Colonic mucosa (tissue), 4 donors: ENCODE measurements at regions not wholly inside any gene's neighbourhood (a gene's known extent, or its start where the extent isn't known, plus 50 kb on each side); places are given as distances from the start of the nearest gene placed in this dataset.

Experiments used
- DNase-seq: peaks from one replicate; pipeline ENCODE4 v3.0.0-alpha.2; 2020
- H3K27ac ChIP-seq: fragments of 200-600 bp; one replicate; pipeline ENCODE4 v1.8.0; 2021
- H3K27me3 ChIP-seq: fragments of 200-600 bp; one replicate; pipeline ENCODE4 v1.8.0; 2021
- H3K36me3 ChIP-seq: fragments of 200-600 bp; one replicate; pipeline ENCODE4 v1.8.0; 2021
- H3K4me1 ChIP-seq: fragments of 200-600 bp; one replicate; pipeline ENCODE4 v1.8.0; 2021; ENCODE audit warnings: mild to moderate bottlenecking
- H3K4me3 ChIP-seq: fragments of 200-600 bp; one replicate; pipeline ENCODE4 v1.8.0; 2021
- H3K9ac ChIP-seq, 2 donors: one replicate each; pipeline ENCODE4 v1.7.0; 2013; ENCODE audit warnings: control low read depth in 2 of 2, low read depth in 2 of 2, low read length in 2 of 2
- H3K9me3 ChIP-seq: fragments of 200-600 bp; one replicate; pipeline ENCODE4 v1.8.0; 2021
- intact Hi-C: fragments of 100-400 bp; cut with DNase I; formaldehyde crosslinking; loops from one replicate; pipeline ENCODE4 v1.14.1; 2022
- TF ChIP-seq, protein P1 (sequence below): fragments of 200-600 bp; IDR thresholded peaks from one replicate; pipeline ENCODE4 v1.8.0; 2022; ENCODE audit warnings: antibody characterized with exemption, mild to moderate bottlenecking
- donor health status: healthy.
- donor health status: DM: no; HTN: no; CAD: no.
- donor health status: DM: no; HTN: no; CAD: no.

DNA sequence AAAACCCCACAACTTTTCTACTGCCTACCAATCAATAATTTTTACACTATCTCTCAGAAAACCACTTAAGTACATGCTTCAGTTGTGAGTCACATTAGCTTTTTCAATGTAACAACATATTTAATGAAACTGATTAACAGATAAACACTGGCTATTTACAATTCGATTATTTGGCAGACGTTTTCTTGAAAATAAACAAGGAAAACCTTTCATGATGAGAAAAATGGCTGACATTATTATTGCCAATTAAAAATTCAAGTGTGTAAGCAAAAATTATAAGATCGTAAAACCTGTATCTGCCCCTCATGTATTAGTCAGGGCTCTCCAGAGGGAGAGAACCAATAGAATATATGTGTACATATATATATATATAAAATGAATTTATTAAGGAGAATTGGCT, 1555.5 kb upstream of the IGFBP7 start:
- H3K9me3 ChIP-seq = no peaks in the 10 kb centered on the region
- H3K4me3 ChIP-seq = no peak overlapping the region
- H3K9ac ChIP-seq = no peak overlapping the region
- no peaks in the 10 kb centered on the region for H3K36me3 ChIP-seq
- intact Hi-C loops = no loop called here
- no peak overlapping the region for H3K27ac ChIP-seq
- H3K27me3 ChIP-seq = no peaks in the 10 kb centered on the region
- no peaks in the 10 kb centered on the region for H3K4me1 ChIP-seq
- DNase-seq = no peak
- TF ChIP-seq, protein P1, sequence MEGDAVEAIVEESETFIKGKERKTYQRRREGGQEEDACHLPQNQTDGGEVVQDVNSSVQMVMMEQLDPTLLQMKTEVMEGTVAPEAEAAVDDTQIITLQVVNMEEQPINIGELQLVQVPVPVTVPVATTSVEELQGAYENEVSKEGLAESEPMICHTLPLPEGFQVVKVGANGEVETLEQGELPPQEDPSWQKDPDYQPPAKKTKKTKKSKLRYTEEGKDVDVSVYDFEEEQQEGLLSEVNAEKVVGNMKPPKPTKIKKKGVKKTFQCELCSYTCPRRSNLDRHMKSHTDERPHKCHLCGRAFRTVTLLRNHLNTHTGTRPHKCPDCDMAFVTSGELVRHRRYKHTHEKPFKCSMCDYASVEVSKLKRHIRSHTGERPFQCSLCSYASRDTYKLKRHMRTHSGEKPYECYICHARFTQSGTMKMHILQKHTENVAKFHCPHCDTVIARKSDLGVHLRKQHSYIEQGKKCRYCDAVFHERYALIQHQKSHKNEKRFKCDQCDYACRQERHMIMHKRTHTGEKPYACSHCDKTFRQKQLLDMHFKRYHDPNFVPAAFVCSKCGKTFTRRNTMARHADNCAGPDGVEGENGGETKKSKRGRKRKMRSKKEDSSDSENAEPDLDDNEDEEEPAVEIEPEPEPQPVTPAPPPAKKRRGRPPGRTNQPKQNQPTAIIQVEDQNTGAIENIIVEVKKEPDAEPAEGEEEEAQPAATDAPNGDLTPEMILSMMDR = no peak

DNA sequence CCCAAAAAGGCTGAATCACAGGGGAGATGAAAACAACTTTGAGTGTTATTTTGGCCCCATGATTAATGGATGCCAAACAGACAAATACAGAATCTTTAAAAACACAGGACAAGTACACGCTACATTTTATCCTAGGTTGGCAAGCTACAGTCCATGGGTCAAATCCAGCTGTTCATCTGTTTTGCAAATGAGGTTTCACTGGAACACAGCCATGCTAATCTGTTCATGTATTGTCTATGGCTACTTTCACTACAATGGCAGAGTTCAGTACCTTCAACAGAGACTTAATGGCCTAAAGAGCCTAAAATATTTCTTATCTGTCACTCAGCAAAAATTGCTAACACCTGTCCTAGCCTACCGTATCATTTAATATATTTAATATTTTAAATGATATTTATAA, 1548.5 kb upstream of the IGFBP7 start:
- Histone ChIP-seq H3K9me3 (no peaks in the 10 kb centered on the region), H3K4me1 (no peaks in the 10 kb centered on the region), H3K4me3 (no peak overlapping the region), H3K9ac (no peak overlapping the region), H3K36me3 (no peaks in the 10 kb centered on the region), H3K27ac (no peak overlapping the region), H3K27me3 (no peaks in the 10 kb centered on the region)
- intact Hi-C loops = no loop called here
- TF ChIP-seq, protein P1 = no peak
- DNase-seq = no peak

DNA sequence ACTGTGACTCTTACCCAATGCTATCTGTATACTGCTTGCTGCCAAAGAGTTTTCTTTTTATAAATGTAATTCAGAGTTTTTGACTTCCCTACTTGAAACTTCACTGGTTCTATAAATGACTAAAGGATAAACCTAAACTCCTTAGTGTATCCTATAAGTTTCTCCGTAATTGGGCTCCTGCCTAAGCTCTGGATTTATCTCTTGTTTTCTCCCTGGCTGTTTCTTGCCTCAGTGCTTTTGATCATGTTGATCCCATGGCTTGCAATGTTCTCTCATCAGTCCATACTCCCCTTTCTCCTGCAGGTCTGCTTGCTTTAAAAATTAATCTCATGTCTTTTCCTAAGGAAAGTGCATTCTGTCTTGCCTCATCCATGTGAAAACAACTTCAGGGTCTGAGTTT, 1543.1 kb upstream of the IGFBP7 start:
- no peak overlapping the region for H3K9ac ChIP-seq
- H3K27ac ChIP-seq = no peak overlapping the region
- intact Hi-C loops = no loop called here
- no peak overlapping the region for H3K4me3 ChIP-seq
- TF ChIP-seq, protein P1 = no peak
- no peaks in the 10 kb centered on the region for H3K9me3 ChIP-seq
- no peaks in the 10 kb centered on the region for H3K27me3 ChIP-seq
- no peaks in the 10 kb centered on the region for H3K36me3 ChIP-seq
- no peak for DNase-seq
- no peaks in the 10 kb centered on the region for H3K4me1 ChIP-seq

DNA sequence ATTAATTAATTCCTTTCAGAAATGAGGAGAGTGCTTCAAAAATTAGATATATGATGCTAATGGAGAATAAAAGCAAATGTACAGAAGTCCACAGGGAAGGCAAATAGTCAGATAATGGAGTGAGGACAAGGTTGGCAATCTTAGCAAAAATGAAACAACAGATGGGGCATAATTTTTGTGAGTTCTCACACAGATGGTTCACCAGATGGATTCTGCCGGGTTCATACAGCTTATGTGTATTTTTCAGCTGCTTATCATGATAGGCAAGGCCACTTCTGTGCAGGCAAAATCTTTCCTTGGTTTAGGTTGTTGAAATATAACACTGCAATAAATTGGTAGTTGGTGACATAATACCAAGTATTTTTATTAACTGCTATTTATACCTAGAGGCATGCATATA, 1539.0 kb upstream of the IGFBP7 start:
- intact Hi-C loops = no loop called here
- Histone ChIP-seq H3K27me3 (no peaks in the 10 kb centered on the region), H3K27ac (no peak overlapping the region), H3K4me1 (no peaks in the 10 kb centered on the region), H3K36me3 (no peaks in the 10 kb centered on the region), H3K4me3 (no peak overlapping the region), H3K9ac (no peak overlapping the region), H3K9me3 (no peaks in the 10 kb centered on the region)
- no peak for DNase-seq
- TF ChIP-seq, protein P1 = no peak

DNA sequence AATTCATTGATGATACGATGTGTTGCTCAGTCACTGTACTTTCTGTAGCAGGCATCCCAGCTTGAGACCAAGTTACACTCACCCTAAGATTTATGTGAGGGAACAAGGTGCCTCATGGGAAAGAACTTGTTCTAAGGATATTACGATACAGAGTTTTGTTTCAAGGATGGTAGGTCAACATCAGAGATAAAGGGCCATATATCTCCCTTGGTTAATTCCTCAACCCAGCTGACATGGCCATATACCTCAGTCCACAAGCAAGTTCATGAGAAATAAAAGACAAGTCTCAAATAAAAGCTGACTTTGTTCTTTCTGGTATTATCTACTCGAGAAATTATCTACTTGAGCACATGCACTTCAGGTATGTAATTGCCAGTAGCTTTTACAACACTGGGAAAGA, 1535.9 kb upstream of the IGFBP7 start:
- intact Hi-C loops = no loop called here
- Histone ChIP-seq H3K9ac (no peak overlapping the region), H3K27ac (no peak overlapping the region), H3K4me1 (no peaks in the 10 kb centered on the region), H3K36me3 (no peaks in the 10 kb centered on the region), H3K27me3 (no peaks in the 10 kb centered on the region), H3K4me3 (no peak overlapping the region), H3K9me3 (no peaks in the 10 kb centered on the region)
- no peak for DNase-seq
- TF ChIP-seq, protein P1 = no peak

DNA sequence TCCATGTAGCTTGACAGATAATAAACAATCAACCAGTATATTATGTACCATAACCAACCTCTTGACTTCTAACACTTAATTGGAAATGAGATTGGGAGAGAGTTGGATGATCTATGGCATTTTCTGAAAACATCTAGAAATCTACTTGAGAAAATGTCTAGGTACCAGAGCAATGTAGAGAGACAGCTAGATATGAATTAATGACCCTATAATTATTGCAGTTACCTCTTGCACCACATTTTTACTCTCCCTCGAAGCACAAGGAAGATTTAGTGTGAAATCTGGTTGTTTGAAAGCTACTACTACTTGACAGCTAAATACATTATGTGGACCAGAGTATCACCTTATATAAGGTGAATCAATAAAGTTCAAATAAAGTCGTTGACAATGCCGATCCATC, 1534.4 kb upstream of the IGFBP7 start:
- Histone ChIP-seq H3K27ac (no peak overlapping the region), H3K36me3 (no peaks in the 10 kb centered on the region)
- DNase-seq = no peak

More for the DNA sequence above, 1534.4 kb upstream of the IGFBP7 start:
- intact Hi-C loops = no loop called here
- Histone ChIP-seq H3K9me3 (no peaks in the 10 kb centered on the region), H3K4me1 (no peaks in the 10 kb centered on the region), H3K9ac (no peak overlapping the region), H3K4me3 (no peak overlapping the region), H3K27me3 (no peaks in the 10 kb centered on the region)
- TF ChIP-seq, protein P1 = no peak
